ENCODE measurements at regions not wholly inside any gene's neighbourhood (a gene's known extent, or its start where the extent isn't known, plus 50 kb on each side); places are given as distances from the start of the nearest gene placed in this dataset.
"Not testable (repeated sequence)": the region's sequence is repeated elsewhere in the genome, so short reads cannot be mapped to it uniquely, and the experiment has no call there.

GRCh38 chr1:234897390-234897749, 231.3 kb downstream of the TOMM20 start:
- DNase-seq, result no peak

GRCh38 chr1:234896477-234897389, 231.9 kb downstream of the TOMM20 start:
- no peak for DNase-seq

GRCh38 chr1:234893725-234894630, 234.7 kb downstream of the TOMM20 start:
- DNase-seq, result peak; percentile 53

- DNase-seq, result no peak
Observed at GRCh38 chr1:234893359-234893724, 235.3 kb downstream of the TOMM20 start.

GRCh38 chr1:234892642-234893041, 236.0 kb downstream of the TOMM20 start:
- DNase-seq, result no peak

GRCh38 chr1:234891427-234891826, 237.2 kb downstream of the TOMM20 start:
- DNase-seq, result no peak

- DNase-seq, result no peak
Observed at GRCh38 chr1:234889643-234890042, 239.0 kb downstream of the TOMM20 start.

- DNase-seq, result not testable (repeated sequence)
Observed at GRCh38 chr1:234888247-234888646, 240.4 kb downstream of the TOMM20 start.

- no peak for DNase-seq
Observed at GRCh38 chr1:234887016-234887900, 241.4 kb downstream of the TOMM20 start.

- no peak for DNase-seq
Observed at GRCh38 chr1:234886081-234886984, 242.3 kb downstream of the TOMM20 start.

- DNase-seq, result no peak
Observed at GRCh38 chr1:234885601-234886000, 243.0 kb downstream of the TOMM20 start.

- no peak for DNase-seq
Observed at GRCh38 chr1:234884701-234885100, 243.9 kb downstream of the TOMM20 start.

GRCh38 chr1:234884006-234884405, 244.6 kb downstream of the TOMM20 start:
- no peak for DNase-seq

GRCh38 chr1:234882898-234883297, 245.7 kb downstream of the TOMM20 start:
- no peak for DNase-seq

- peak; percentile 5 for DNase-seq
Observed at GRCh38 chr1:234881893-234882771, 246.5 kb downstream of the TOMM20 start.

- no peak for DNase-seq
Observed at GRCh38 chr1:234879147-234880080, 249.2 kb downstream of the TOMM20 start.

- no peak for DNase-seq
Observed at GRCh38 chr1:234878288-234878687, 250.3 kb downstream of the TOMM20 start.

- DNase-seq, result no peak
Observed at GRCh38 chr1:234877761-234878160, 250.9 kb downstream of the TOMM20 start.
